K562 (cell line): ENCODE measurements at regions not wholly inside any gene's neighbourhood (a gene's known extent, or its start where the extent isn't known, plus 50 kb on each side); places are given as distances from the start of the nearest gene placed in this dataset.

Experiments
- ATAC-seq: fragments of 200-7000 bp; cut with Tn5 transposase; 3 replicates; pipeline ENCODE4 v1.9.1; 2020; ENCODE audit warnings: moderate library complexity
- BruUV-seq: library from RNA; stranded (reverse); fragments of 400-500 nt; replicated peaks from 2 replicates; lab custom pipeline; 2021; lab: Mats Ljungman, UMichigan
- CTCF ChIA-PET: fragments of 300-600 bp; formaldehyde crosslinking; extraction: SDS; loops from one replicate; lab custom pipeline; 2021; ENCODE audit warnings: low intra/inter-chr PET ratio; lab: Yijun Ruan, JAX
- POLR2A ChIA-PET: fragments of 300-600, 350-650 bp; sonication (Branson Sonifier 250); formaldehyde crosslinking; extraction: SDS; loops from one replicate; lab custom pipeline; 2021; ENCODE audit warnings: antibody characterized with exemption, inconsistent platforms; lab: Yijun Ruan, JAX
- DNase-seq, 4 experiments: peaks; one replicate each; pipeline versions ENCODE4 v3.0.0 to v3.0.0-alpha.2; 2011 to 2018; ENCODE audit warnings: low spot score in 3 of 4, mixed read lengths in 3 of 4; ENCODE audit errors: extremely low read depth in 1 of 4
- FAIRE-seq: peaks from 2 replicates; lab custom pipeline; 2011; peaks lifted over from hg19 to GRCh38; lab: Jason Lieb, UNC
- H2AFZ ChIP-seq: 2 replicates; pipeline ENCODE4 v1.6.0; 2011; ENCODE audit warnings: low read depth, low read length, control low read depth, inconsistent platforms
- H3K27ac ChIP-seq: fragments of 200-600 bp; 3 replicates; pipeline ENCODE4 v1.8.0; 2011; ENCODE audit warnings: low read depth, mild to moderate bottlenecking, control low read depth, inconsistent platforms, low read length, moderate library complexity, mixed read lengths; ENCODE audit errors: extremely low read depth
- H3K27me3 ChIP-seq, 2 experiments: fragments of 300-600 bp in 1 of 2; 2 replicates in 1 of 2; 3 replicates in 1 of 2; pipeline versions ENCODE4 v1.6.0 to v1.8.0; 2011; ENCODE audit warnings: inconsistent platforms in 2 of 2, low read length in 2 of 2, mild to moderate bottlenecking in 1 of 2, mixed read lengths in 1 of 2, moderate library complexity in 1 of 2; ENCODE audit not compliant: control insufficient read depth in 2 of 2, insufficient read depth in 2 of 2
- H3K36me3 ChIP-seq: fragments of 300-600 bp; 3 replicates; pipeline ENCODE4 v1.8.0; 2011; ENCODE audit warnings: mild to moderate bottlenecking, low read length, inconsistent platforms; ENCODE audit not compliant: control insufficient read depth, insufficient read depth
- H3K4me1 ChIP-seq, 2 experiments: fragments of 200-600 bp in 1 of 2; replicated peaks in 1 of 2; 2 replicates in 1 of 2; 3 replicates in 1 of 2; pipeline versions ENCODE4 v1.5.1 to v1.8.0; 2011; ENCODE audit warnings: inconsistent platforms in 2 of 2, low read length in 2 of 2, mild to moderate bottlenecking in 1 of 2, mixed read lengths in 1 of 2, moderate library complexity in 1 of 2; ENCODE audit not compliant: control insufficient read depth in 2 of 2, insufficient read depth in 2 of 2
- H3K4me2 ChIP-seq: 2 replicates; pipeline ENCODE4 v1.6.1; 2011; ENCODE audit warnings: low read length, control low read depth, inconsistent platforms, mixed read lengths; ENCODE audit not compliant: insufficient read depth
- H3K4me3 ChIP-seq: fragments of 200-600 bp; sonication (generic), shearing (Covaris generic); 2 replicates; pipeline ENCODE4 v1.5.1; 2016; ENCODE audit warnings: control low read depth, inconsistent platforms
- H3K79me2 ChIP-seq: fragments of 200-600 bp; 3 replicates; pipeline ENCODE4 v1.8.0; 2011; ENCODE audit warnings: low read length, inconsistent platforms; ENCODE audit not compliant: control insufficient read depth, insufficient read depth
- H3K9ac ChIP-seq, 2 experiments: 2 replicates each; pipeline versions ENCODE4 v1.6.0 to v1.6.1; 2011; ENCODE audit warnings: low read depth in 2 of 2, low read length in 2 of 2, control low read depth in 1 of 2, inconsistent platforms in 1 of 2, mild to moderate bottlenecking in 1 of 2, mixed read lengths in 1 of 2; ENCODE audit not compliant: insufficient read depth in 1 of 2
- H3K9me1 ChIP-seq: one replicate; pipeline ENCODE4 v1.6.0; 2011; ENCODE audit warnings: inconsistent platforms, mild to moderate bottlenecking, low read length, moderate library complexity; ENCODE audit not compliant: control insufficient read depth, insufficient read depth
- H3K9me3 ChIP-seq: replicated peaks from 2 replicates; pipeline ENCODE4 v1.5.1; 2011; ENCODE audit warnings: low read depth, low read length, inconsistent platforms; ENCODE audit not compliant: control insufficient read depth, insufficient read depth
- H4K20me1 ChIP-seq: replicated peaks from 2 replicates; pipeline ENCODE4 v1.6.1; 2011; ENCODE audit warnings: low read length, inconsistent platforms, mixed read lengths; ENCODE audit not compliant: control insufficient read depth, insufficient read depth
- ELF4 ChIP-seq: fragments of 450-650 bp; formaldehyde crosslinking; IDR thresholded peaks from 2 replicates; pipeline ENCODE4 v1.4.0; 2022; ENCODE audit warnings: missing genetic modification characterization
- KDM4B ChIP-seq, 2 experiments: fragments of 450-650 bp in 1 of 2; sonication (generic) in 1 of 2; IDR thresholded peaks; 2 replicates each; pipeline ENCODE4 v1.6.1; 2016 to 2017; ENCODE audit warnings: borderline replicate concordance in 2 of 2, antibody characterized with exemption in 1 of 2, low read depth in 1 of 2, mild to moderate bottlenecking in 1 of 2
- KHSRP ChIP-seq: fragments of 450-650 bp; IDR thresholded peaks from 2 replicates; pipeline ENCODE4 v1.6.1; 2017
- NELFE ChIP-seq: IDR thresholded peaks from 2 replicates; pipeline ENCODE4 v1.6.1; 2011; ENCODE audit warnings: mild to moderate bottlenecking; ENCODE audit not compliant: insufficient read depth, insufficient read length
- PRPF4 ChIP-seq: fragments of 200-400 bp; formaldehyde crosslinking; IDR thresholded peaks from one replicate; pipeline ENCODE4 v1.6.1; 2017; ENCODE audit warnings: low read length, low read depth, mild to moderate bottlenecking; ENCODE audit not compliant: insufficient read depth, poor library complexity, severe bottlenecking
- RBBP5 ChIP-seq: fragments of 200-600 bp; sonication (generic); IDR thresholded peaks from 2 replicates; pipeline ENCODE4 v1.6.1; 2012; ENCODE audit warnings: borderline replicate concordance, mild to moderate bottlenecking, low read length, control low read depth, inconsistent platforms; ENCODE audit not compliant: insufficient read depth, poor library complexity, severe bottlenecking
- RCOR1 ChIP-seq, 2 experiments: IDR thresholded peaks; 2 replicates each; pipeline ENCODE4 v1.6.1; 2012; ENCODE audit warnings: low read depth in 2 of 2, low read length in 2 of 2, borderline replicate concordance in 1 of 2, improper control_type of control experiment in 1 of 2
- SETDB1 ChIP-seq: IDR thresholded peaks from one replicate; pipeline ENCODE4 v1.6.1; 2012; ENCODE audit warnings: low read length, control low read depth, inconsistent platforms
- SIRT6 ChIP-seq: IDR thresholded peaks from one replicate; pipeline ENCODE4 v1.6.1; 2012; ENCODE audit warnings: low read depth, mild to moderate bottlenecking, control low read depth, inconsistent platforms, low read length, moderate library complexity
- SMARCA4 ChIP-seq: fragments of 450-650 bp; IDR thresholded peaks from 2 replicates; pipeline ENCODE4 v1.6.1; 2016
- ZNF408 ChIP-seq: fragments of 250-450 bp; sonication (Bioruptor Pico); IDR thresholded peaks from 2 replicates; pipeline ENCODE4 v1.4.0; 2020; ENCODE audit warnings: low read depth, mild to moderate bottlenecking, moderate library complexity
- ZNF444 ChIP-seq: fragments of 250-450 bp; sonication (Bioruptor Pico); IDR thresholded peaks from 2 replicates; pipeline ENCODE4 v1.4.0; 2020; ENCODE audit warnings: mild to moderate bottlenecking, moderate library complexity
- ZNF707 ChIP-seq: fragments of 250-450 bp; sonication (Bioruptor Pico); conservative IDR thresholded peaks from 2 replicates; pipeline ENCODE4 v1.8.0; 2022; ENCODE audit warnings: inconsistent platforms, mild to moderate bottlenecking, moderate library complexity
- WGBS: fragments of 100-300 bp; shearing (Covaris generic); methylation state at CpG from one replicate; pipeline ENCODE4 v1.1.6; 2016; ENCODE audit warnings: low coverage, mixed read lengths; ENCODE audit not compliant: insufficient coverage; ENCODE audit errors: missing lambda C conversion rate; 5-methylcytosine and 5-hydroxymethylcytosine counted together
- in situ Hi-C: fragments of 300-500 bp; cut with MboI; formaldehyde crosslinking; loops from 4 replicates; pipeline ENCODE4 v1.15.0; 2018; ENCODE audit warnings: inconsistent platforms, mixed read lengths
- intact Hi-C: fragments of 100-400 bp; cut with micrococcal nuclease; formaldehyde crosslinking; loops from 2 replicates; pipeline ENCODE4 v1.14.2; 2022

GRCh38 chr10:25675204-25675603 is 258.8 kb upstream of the MYO3A start:
- BruUV-seq, result no TSS peak
- intact Hi-C loops, result no loop called here
- no peak overlapping the region for H3K9ac ChIP-seq
- no peak for TF ChIP-seq SETDB1
- no peak for TF ChIP-seq ZNF707
- TF ChIP-seq SIRT6, result no peak
- no peak for TF ChIP-seq ZNF408
- TF ChIP-seq RCOR1 (IDR thresholded peaks at IDR 0.05; ENCODE audit: borderline replicate concordance in 1 of 2, low read depth in 2 of 2, low read length in 2 of 2), result no peak
- no peak for TF ChIP-seq KDM4B (IDR thresholded peaks at IDR 0.05; ENCODE audit: borderline replicate concordance in 2 of 2, low read depth in 1 of 2)
- TF ChIP-seq KHSRP, result no peak
- TF ChIP-seq ELF4 (CRISPR knock-in tag), result no peak
- TF ChIP-seq RBBP5, result no peak
- TF ChIP-seq ZNF444, result no peak
- TF ChIP-seq PRPF4, result no peak
- no peak for TF ChIP-seq NELFE
- no peak for TF ChIP-seq SMARCA4
- no peak overlapping the region for H2AFZ ChIP-seq
- CTCF ChIA-PET, result no interaction called here
- WGBS, result 0% methylated on average over 7 of the region's 7 CpGs
- H3K79me2 ChIP-seq, result no peaks in the 10 kb centered on the region
- POLR2A ChIA-PET, result no interaction called here
- ATAC-seq (no peak), DNase-seq (no peak), FAIRE-seq (no peak)
- no peak overlapping the region for H3K27ac ChIP-seq
- no peaks in the 10 kb centered on the region for H3K9me1 ChIP-seq
- H3K4me3 ChIP-seq, result no peak overlapping the region
- no peak overlapping the region for H3K4me2 ChIP-seq
- H3K36me3 ChIP-seq, result no peaks in the 10 kb centered on the region
- in situ Hi-C loops, result no loop called here
- no peaks in the 10 kb centered on the region for H3K4me1 ChIP-seq
- H3K27me3 ChIP-seq, result no peaks in the 10 kb centered on the region
- H4K20me1 ChIP-seq, result no peaks in the 10 kb centered on the region
- no peaks in the 10 kb centered on the region for H3K9me3 ChIP-seq
